ENCODE measurements at regions not wholly inside any gene's neighbourhood (a gene's known extent, or its start where the extent isn't known, plus 50 kb on each side); places are given as distances from the start of the nearest gene placed in this dataset.

GRCh38 chr9:107730666-107731065 lies 241.1 kb upstream of the KLF4 start:
- Mint-ChIP-seq H3K4me3 (no peak overlapping the region), H3K27me3 (ENCODE audit: low read depth) (no peaks in the 10 kb centered on the region; the same call in 1 of the 2 replicates), H3K36me3 (ENCODE audit: insufficient read depth in 1 of 3, low read depth in 3 of 3) (no peaks in the 10 kb centered on the region; a peak in 2 of 7 replicates), H3K4me1 (peaks cover 4% of the 10 kb centered on the region in 2 experiments; a peak in 2 of 4 replicates), H3K27ac (no peak overlapping the region), H3K9me3 (no peaks in the 10 kb centered on the region)
- WGBS (ENCODE audit: extremely low coverage, insufficient read length, low lambda C conversion rate) = no CpG with 5 or more reads among the region's 1 CpG
- DNase-seq = no peak
- Histone ChIP-seq H3K9me3 (ENCODE audit: control insufficient read depth, low read depth, low read length) (no peaks in the 10 kb centered on the region), H4K20me1 (ENCODE audit: control insufficient read depth, insufficient read depth, insufficient read length) (no peaks in the 10 kb centered on the region), H3K79me1 (ENCODE audit: insufficient read depth, low read depth, low read length, poor library complexity, severe bottlenecking) (no peaks in the 10 kb centered on the region), H2BK5ac (ENCODE audit: insufficient read length, low read length) (no peak overlapping the region), H3K14ac (ENCODE audit: insufficient read depth, low read length) (no peak overlapping the region), H2BK15ac (ENCODE audit: low read depth, low read length) (no peak overlapping the region), H3K23ac (ENCODE audit: insufficient read length, low read depth, low read length) (no peak overlapping the region), H2BK20ac (ENCODE audit: low read depth, low read length, poor library complexity, severe bottlenecking) (no peak overlapping the region), H3K4ac (ENCODE audit: low read depth, low read length) (no peak overlapping the region), H4K8ac (replicated peaks; ENCODE audit: insufficient read length, low read depth, low read length) (no peak overlapping the region), H3K18ac (ENCODE audit: insufficient read length, low read depth, low read length) (no peak overlapping the region), H2AK5ac (ENCODE audit: insufficient read length, low read length) (no peak overlapping the region), H3K56ac (ENCODE audit: insufficient read length, low read depth, low read length) (no peak overlapping the region), H3K27ac (ENCODE audit: insufficient read length, low read depth, low read length) (no peak overlapping the region), H4K5ac (ENCODE audit: insufficient read length, low read depth, low read length) (no peak overlapping the region), H3K79me2 (ENCODE audit: insufficient read depth, low read length) (no peaks in the 10 kb centered on the region), H3K4me2 (ENCODE audit: insufficient read depth, insufficient read length, low read length) (no peak overlapping the region), H3K27me3 (ENCODE audit: insufficient read depth, low read length) (no peaks in the 10 kb centered on the region), H3K9ac (ENCODE audit: extremely low read depth, insufficient read length, low read length) (no peak overlapping the region), H2BK120ac (ENCODE audit: low read depth, low read length, poor library complexity, severe bottlenecking) (no peak overlapping the region), H3K23me2 (ENCODE audit: insufficient read length, low read depth, low read length, poor library complexity, severe bottlenecking) (no peaks in the 10 kb centered on the region), H3T11ph (ENCODE audit: low read length) (no peak overlapping the region), H2BK12ac (ENCODE audit: insufficient read length, low read depth, low read length) (no peak overlapping the region), H2AFZ (ENCODE audit: low read length) (no peak overlapping the region), H3K4me1 (ENCODE audit: insufficient read depth, low read length) (no peaks in the 10 kb centered on the region), H4K91ac (ENCODE audit: insufficient read length, low read depth, low read length) (no peak overlapping the region)
- TF ChIP-seq, protein P1, sequence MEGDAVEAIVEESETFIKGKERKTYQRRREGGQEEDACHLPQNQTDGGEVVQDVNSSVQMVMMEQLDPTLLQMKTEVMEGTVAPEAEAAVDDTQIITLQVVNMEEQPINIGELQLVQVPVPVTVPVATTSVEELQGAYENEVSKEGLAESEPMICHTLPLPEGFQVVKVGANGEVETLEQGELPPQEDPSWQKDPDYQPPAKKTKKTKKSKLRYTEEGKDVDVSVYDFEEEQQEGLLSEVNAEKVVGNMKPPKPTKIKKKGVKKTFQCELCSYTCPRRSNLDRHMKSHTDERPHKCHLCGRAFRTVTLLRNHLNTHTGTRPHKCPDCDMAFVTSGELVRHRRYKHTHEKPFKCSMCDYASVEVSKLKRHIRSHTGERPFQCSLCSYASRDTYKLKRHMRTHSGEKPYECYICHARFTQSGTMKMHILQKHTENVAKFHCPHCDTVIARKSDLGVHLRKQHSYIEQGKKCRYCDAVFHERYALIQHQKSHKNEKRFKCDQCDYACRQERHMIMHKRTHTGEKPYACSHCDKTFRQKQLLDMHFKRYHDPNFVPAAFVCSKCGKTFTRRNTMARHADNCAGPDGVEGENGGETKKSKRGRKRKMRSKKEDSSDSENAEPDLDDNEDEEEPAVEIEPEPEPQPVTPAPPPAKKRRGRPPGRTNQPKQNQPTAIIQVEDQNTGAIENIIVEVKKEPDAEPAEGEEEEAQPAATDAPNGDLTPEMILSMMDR (conservative IDR thresholded peaks at IDR 0.05) = no peak
